ENCODE measurements at regions not wholly inside any gene's neighbourhood (a gene's known extent, or its start where the extent isn't known, plus 50 kb on each side); places are given as distances from the start of the nearest gene placed in this dataset.

- TF ChIP-seq CTCF (IDR thresholded peaks at IDR 0.05; ENCODE audit: insufficient read depth, low read depth, low read length) (no peak), EZH2 (IDR thresholded peaks at IDR 0.05; ENCODE audit: insufficient read depth, low read length) (no peak)
These were observed 241.4 kb upstream of the JUN start for GRCh38 chr1:59025201-59025600.

Data from astrocyte (in vitro differentiated cells and primary cell).